Stimulated activated CD4-positive, alpha-beta T cell treated with anti-CD3 and anti-CD28 coated beads, Interleukin-15, amount 100 ng/mL, for 48 hours (primary cell): ENCODE measurements at regions not wholly inside any gene's neighbourhood (a gene's known extent, or its start where the extent isn't known, plus 50 kb on each side); places are given as distances from the start of the nearest gene placed in this dataset.
A peak's percentile ranks its signal among the peaks of the same experiment; 100 is the strongest.
"Not testable (repeated sequence)": the region's sequence is repeated elsewhere in the genome, so short reads cannot be mapped to it uniquely, and the experiment has no call there.

Experiments
- DNase-seq, 2 donors: peaks; one replicate each; pipeline ENCODE4 v3.0.0-alpha.2; 2020; ENCODE audit warnings: low read depth in 2 of 2

DNA sequence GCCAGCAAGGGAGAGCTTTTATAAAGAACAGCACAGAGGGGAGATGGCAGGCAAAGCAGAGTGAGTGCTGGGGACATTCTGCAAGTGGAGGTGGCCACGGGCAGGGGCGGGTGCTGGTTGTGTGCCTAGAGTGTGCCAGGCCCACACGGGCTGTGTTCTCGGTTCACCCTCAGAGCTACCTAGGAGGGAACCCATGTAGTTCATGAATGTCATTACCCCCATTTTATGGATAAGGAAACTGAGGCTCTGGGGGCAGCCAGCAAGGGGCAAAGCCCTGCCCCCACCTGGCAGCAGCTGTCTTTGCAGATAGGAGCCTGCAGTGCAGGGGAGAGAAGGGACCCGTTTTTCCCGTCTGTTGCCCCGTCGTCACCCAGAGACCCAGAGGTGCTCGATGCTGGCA, 85.2 kb upstream of the NCOR2 start:
- no peak for DNase-seq

DNA sequence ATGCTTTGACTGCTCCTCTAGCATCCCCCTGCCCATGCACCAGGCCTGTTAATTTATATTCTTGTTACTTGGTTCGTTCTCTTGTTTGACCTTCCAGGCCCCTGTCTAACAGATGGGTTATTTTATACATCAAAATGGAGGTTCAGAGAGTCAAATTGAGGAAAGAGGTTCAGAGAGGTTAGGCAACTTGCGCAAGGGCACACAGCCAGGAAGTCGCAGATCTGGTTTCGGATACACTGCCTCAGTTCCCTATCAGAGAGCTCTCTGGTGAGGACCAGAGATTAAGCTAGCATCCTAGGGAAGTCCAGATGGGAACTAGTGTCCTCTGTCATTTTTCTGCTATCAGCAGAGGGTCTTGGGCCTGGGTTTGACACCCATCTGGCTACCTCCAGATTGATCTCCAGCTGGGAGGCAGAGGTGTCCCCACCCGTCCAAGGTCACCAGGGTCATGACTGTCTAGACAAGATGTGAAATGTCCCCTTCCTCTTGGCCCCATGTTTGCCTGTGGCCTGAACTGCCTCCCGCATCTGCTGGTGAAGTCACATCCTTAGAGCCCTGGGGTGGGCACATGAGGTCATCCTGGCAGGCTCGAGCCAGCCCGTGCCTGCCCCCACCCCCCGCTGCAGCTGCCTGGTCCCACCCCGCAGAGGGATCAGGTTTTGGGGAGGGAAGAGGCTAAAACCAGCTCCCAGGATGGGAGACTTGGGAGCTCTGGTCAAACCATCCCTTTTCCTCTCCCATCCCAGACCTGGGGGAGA, 84.3 kb upstream of the NCOR2 start:
- DNase-seq, result no peak

DNA sequence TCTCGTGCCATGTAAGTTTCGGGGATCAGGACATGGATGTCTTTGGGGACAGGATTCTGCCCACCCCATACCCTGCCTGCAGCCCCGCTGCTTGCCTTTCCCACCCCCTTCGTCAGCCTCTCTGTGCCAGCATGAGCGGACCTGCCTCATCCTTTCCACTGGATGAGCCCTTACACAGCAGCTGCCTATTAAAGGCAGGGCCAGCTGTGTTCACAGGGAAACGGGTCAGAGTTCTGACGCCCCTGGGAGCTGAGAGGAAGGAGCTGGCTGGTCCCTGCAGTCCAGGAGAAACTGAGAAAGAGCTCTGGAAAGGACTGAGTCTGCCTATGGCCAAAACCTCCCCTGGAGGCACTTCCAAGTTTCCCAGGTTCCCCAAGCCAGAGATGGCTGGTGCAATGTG, 83.5 kb upstream of the NCOR2 start:
- DNase-seq, result no peak

DNA sequence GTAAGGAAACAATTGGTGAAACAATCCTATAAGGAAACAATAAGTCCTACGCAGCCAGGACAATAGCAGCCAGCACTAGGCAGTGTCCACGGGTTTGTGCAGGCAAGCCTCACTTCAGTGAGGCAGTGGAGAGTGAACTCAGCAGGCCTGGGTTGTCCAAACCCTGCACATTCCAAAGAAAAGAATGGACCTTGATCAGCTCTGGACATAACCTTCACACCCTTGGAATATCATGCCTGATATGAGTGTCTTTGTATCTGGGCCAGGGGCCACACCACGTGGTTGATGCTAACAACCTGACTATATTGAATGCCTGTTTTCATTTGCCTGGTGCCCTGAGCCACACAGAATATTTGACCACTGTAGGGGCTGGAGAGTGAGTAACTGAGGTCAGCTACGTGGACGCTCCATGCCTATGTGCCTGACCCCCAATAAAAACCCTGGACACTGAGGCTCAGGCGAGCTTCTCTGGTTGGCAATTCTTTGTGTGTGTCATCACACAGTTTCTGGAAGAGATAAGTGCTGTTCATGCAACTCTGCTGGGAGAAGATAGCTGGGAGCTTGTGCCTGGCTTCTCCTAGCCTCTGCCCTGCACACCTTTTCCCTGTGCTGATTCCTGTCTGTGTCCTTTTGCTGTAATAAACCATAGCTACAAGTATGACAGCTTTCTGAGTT, 81.4 kb upstream of the NCOR2 start:
- DNase-seq, result no peak

- DNase-seq, result no peak
Observed at GRCh38 chr12:124647316-124647715, 79.9 kb upstream of the NCOR2 start.

- DNase-seq, result peak; percentile 12 to 40
Observed at GRCh38 chr12:124646385-124647230, 79.2 kb upstream of the NCOR2 start.

GRCh38 chr12:124645530-124646244, 78.3 kb upstream of the NCOR2 start:
- DNase-seq, result no peak

DNA sequence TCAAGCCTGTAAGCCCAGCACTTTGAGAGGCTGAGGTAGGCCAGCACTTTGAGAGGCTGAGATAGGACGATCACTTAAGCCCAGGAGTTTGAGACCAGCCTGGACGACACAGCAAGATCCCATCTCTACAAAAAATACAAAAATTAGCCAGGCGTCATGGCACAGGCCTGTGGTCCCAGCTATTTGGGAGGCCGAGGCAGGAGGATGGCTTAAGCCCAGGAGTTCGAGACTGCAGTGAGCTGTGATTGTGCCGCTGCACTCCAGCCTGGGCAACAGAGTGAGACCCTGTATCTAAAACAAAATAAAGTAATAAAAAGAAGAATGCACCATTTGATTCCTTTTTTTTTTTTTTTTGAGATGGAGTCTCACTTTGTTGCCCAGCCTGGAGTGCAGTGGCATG, 76.4 kb upstream of the NCOR2 start:
- DNase-seq, result not testable (repeated sequence)

- DNase-seq, result no peak
Observed at GRCh38 chr12:124642105-124642504, 74.7 kb upstream of the NCOR2 start.

DNA sequence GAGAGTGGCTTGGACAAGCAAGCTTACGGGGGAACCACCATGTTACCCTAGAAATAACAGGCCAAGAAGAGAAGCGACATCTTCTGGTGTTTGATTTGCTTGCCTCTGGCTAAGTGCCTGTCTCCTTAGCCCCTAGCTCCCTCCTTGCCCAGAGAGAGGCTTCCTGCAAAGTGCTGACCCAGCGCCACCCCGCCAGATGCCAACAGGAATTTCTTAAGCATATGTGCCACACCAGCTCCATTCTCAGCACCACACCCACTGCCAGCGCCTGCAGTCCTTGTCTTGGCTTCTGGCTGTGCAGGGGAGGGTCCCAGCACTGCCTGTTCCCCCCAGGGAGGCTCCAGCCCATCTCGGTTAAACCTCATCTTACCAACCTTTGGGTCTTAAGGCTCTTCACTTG, 74.2 kb upstream of the NCOR2 start:
- no peak for DNase-seq

DNA sequence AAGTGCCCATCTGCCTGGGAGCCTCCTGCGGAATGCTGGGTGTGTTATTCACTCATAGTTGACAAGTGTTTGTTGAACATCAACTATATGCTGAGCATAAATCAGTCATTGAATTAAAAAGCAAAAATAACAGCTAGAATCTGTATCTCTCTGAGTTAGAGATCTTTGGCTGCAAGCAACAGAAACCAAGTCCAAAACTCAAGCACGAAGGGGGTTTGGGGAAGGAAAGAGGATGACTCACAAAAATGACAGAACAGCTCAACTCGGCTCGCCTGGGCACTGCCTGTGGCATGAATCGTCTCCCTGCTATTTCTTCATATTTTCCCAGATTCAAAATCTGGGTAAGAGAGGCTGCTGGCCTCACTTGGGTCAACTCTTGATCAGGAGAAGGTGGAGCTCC, 72.6 kb upstream of the NCOR2 start:
- DNase-seq, result no peak

DNA sequence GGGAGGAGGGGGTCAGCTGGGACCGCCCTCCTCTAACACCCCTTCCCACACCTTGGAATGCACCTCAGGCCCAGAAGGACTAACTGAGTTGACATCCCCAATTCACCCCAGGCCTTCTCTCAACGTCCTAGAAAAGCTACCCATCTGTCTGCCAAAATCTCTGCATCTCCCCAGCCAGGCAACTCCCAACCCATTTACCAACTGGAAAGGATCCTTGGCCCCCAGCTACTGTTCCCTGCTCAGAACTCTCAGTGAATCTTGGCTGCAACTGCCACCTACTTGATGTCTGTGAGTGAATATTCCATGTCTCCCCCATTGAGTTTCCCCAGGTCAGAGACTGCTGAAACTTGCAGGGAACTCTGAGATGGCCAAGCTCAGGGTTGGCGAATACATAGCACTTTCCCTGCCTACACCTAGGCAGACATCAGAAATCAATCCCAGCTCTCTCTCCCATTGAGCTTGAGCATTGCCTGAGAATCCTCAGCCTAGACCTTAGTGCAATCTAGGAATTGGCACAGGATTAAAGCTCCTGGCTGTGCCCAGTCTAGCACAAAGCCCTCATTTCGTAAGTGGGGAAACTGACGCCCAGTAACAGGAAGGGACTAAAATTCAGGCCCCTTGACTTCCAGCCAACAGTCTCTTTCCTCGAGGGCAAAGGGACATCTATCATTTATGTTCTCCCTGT, 71.9 kb upstream of the NCOR2 start:
- no peak for DNase-seq

DNA sequence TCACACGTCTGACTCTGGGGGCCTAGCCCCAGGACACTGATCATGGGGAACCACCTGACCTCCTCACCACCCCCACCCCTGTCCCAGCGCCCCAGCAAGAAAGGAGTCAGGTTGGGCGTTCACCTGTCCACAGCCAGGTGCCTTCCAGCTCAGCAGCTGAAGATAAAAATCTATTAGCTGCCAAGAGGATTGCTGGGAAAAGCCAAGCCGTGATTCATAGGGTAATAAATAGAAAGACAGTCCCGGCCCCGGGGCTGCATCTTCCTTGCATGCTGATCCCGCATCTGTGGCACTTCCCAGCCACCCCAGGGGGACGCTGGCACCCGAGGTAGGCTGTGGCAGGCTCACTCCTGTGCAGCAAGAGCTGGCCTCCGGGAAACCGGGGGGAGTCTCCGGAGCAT, 70.2 kb upstream of the NCOR2 start:
- no peak for DNase-seq

- DNase-seq, result no peak
Observed at GRCh38 chr12:124637163-124637562, 69.8 kb upstream of the NCOR2 start.

DNA sequence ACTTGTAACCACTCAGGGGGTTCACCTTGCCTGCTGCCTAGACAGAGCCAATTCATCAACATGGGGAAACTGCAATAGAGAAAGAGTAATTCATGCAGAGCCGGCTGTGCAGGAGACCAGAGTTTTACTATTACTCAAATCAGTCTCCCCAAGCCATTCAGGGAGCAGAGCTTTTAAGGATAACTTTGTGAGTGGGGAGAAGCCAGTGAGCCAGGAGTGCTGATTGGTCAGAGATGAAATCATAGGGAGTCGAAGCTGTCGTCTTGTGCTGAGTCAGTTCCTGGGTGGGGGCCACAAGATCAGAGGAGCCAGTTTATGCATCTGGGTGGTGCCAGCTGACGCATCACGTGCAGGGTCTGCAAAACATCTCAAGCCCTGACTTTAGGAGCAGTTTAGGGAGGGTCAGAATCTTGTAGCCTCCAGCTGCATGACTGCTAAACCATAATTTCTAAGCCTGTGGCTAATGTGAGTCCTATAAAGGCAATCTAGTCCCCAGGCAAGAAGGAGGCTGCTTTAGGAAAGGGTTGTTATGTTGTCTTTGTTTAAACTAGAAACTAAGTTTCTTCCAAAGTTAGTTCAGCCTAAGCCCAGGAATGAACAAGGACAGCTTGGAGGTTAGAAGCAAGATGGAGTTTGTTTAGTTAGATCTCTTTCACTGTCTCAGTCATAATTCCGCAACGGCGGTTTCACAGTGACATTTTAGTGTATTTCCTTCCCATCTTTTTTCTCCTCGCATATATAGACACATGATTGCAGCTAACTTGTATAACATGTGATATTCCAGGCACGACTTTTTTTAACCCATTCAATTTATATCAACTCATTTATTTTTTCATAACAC, 68.9 kb upstream of the NCOR2 start:
- peak; percentile 43 to 61 for DNase-seq

DNA sequence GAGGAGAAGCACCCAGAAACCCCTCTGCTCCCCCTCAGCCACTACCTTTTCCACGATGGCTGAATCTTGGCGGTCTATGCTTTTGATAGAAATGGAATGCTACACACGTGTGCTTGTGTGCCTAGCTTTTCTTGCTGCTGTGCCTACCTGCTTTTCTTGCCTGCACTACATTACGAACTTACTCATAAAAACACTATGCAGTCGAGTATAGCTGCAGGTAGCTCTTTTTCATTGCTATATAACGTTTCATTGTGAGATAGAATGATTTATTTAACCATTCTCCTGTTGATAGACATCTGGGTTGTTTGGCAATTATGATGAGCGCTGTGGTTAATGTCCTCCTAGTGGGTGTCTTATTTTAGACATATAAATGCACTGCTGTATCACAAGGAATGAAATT, 67.9 kb upstream of the NCOR2 start:
- DNase-seq, result no peak

GRCh38 chr12:124633365-124634362, 66.3 kb upstream of the NCOR2 start:
- DNase-seq, result no peak

- DNase-seq, result no peak
Observed at GRCh38 chr12:124632519-124632984, 65.1 kb upstream of the NCOR2 start.

DNA sequence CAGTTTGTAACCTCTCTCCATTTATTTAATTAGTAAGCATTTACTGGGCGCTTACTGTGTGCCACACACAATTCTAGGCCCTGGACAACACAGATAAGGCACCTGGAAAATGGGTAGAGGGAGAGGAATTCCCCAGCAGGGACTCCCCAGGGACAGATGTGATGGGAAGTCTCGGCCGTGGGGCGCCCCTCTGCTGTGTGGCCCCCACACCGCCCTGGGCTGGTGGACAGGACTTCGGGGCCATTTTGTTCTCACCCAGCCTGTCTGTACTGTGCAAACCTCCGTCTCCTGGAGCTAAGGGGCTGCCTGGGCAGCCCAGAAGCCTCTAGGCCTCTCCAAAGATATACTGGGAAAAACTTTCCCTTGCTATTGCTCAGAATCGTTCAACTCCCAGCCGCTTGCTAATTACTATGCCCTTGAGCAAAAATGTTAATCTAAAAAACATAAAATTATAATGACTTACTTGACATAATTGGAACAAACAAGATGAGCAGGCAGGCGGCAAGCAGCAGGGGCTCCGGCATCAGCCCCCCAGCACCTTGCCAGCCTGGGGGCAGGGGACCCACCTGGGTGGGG, 64.4 kb upstream of the NCOR2 start:
- DNase-seq, result no peak
